GM12878 (cell line): ENCODE measurements at regions not wholly inside any gene's neighbourhood (a gene's known extent, or its start where the extent isn't known, plus 50 kb on each side); places are given as distances from the start of the nearest gene placed in this dataset.

Source experiments
- ATAC-seq: fragments of 200-7000 bp; cut with Tn5 transposase; 3 replicates; pipeline ENCODE4 v1.9.1; 2020; ENCODE audit warnings: mild to moderate bottlenecking, moderate library complexity
- BruUV-seq: library from RNA; stranded (reverse); fragments of 400-500 nt; replicated peaks from 2 replicates; lab custom pipeline; 2021; lab: Mats Ljungman, UMichigan
- CTCF ChIA-PET: fragments of 300-600 bp; sonication (Branson Sonifier 250); formaldehyde crosslinking; extraction: SDS; loops from one replicate; lab custom pipeline; 2021; ENCODE audit warnings: inconsistent platforms; lab: Yijun Ruan, JAX
- POLR2A ChIA-PET: fragments of 350-600 bp; formaldehyde crosslinking; extraction: SDS; loops from one replicate; lab custom pipeline; 2021; ENCODE audit warnings: inconsistent platforms; lab: Charles Lee
- RAD21 ChIA-PET: fragments of 300-600 bp; sonication (Branson Sonifier 250); formaldehyde crosslinking; loops from one replicate; lab custom pipeline; 2023; ENCODE audit warnings: antibody characterized with exemption; ENCODE audit not compliant: unreplicated experiment; lab: Charles Lee
- SMC1A ChIA-PET: fragments of 300-600 bp; sonication (Branson Sonifier 250); formaldehyde crosslinking; loops from one replicate; lab custom pipeline; 2023; ENCODE audit not compliant: unreplicated experiment, uncharacterized antibody; lab: Charles Lee
- DNase-seq: peaks from one replicate; pipeline ENCODE4 v3.0.0-alpha.2; 2011; ENCODE audit warnings: low read depth, low spot score
- FAIRE-seq: peaks from 3 replicates; lab custom pipeline; 2011; peaks lifted over from hg19 to GRCh38; lab: Jason Lieb, UNC
- H2AFZ ChIP-seq: 2 replicates; pipeline ENCODE4 v1.6.0; 2011; ENCODE audit warnings: low read depth, low read length, control low read depth; ENCODE audit not compliant: control insufficient read depth
- H3K27ac ChIP-seq: 2 replicates; pipeline ENCODE4 v1.5.1; 2011; ENCODE audit warnings: control low read depth; ENCODE audit not compliant: control insufficient read depth, insufficient read depth
- H3K27me3 ChIP-seq, 2 experiments: replicated peaks in 1 of 2; 2 replicates each; pipeline versions ENCODE4 v1.6.0 to v1.6.1; 2011; ENCODE audit warnings: low read length in 1 of 2; ENCODE audit not compliant: control insufficient read depth in 2 of 2, insufficient read depth in 2 of 2
- H3K36me3 ChIP-seq, 2 experiments: 2 replicates each; pipeline ENCODE4 v1.5.1; 2011; ENCODE audit warnings: low read length in 1 of 2; ENCODE audit not compliant: control insufficient read depth in 2 of 2, insufficient read depth in 2 of 2
- H3K4me1 ChIP-seq: 2 replicates; pipeline ENCODE4 v1.6.1; 2011; ENCODE audit warnings: mild to moderate bottlenecking, low read length, moderate library complexity, mixed read lengths; ENCODE audit not compliant: control insufficient read depth, insufficient read depth
- H3K4me2 ChIP-seq: 2 replicates; pipeline ENCODE4 v1.6.0; 2011; ENCODE audit warnings: control low read depth; ENCODE audit not compliant: control insufficient read depth, insufficient read depth
- H3K4me3 ChIP-seq: fragments of 200-600 bp; sonication (generic); 2 replicates; pipeline ENCODE4 v1.5.1; 2016
- H3K79me2 ChIP-seq: 2 replicates; pipeline ENCODE4 v1.6.0; 2011; ENCODE audit warnings: low read length; ENCODE audit not compliant: control insufficient read depth, insufficient read depth
- H3K9ac ChIP-seq: 2 replicates; pipeline ENCODE4 v1.8.0; 2011; ENCODE audit warnings: low read length, control low read depth, mixed read lengths; ENCODE audit not compliant: control insufficient read depth, insufficient read depth
- H3K9me3 ChIP-seq: replicated peaks from 3 replicates; pipeline ENCODE4 v1.5.1; 2011; ENCODE audit warnings: mild to moderate bottlenecking, low read length; ENCODE audit not compliant: control insufficient read depth, insufficient read depth
- H4K20me1 ChIP-seq: 2 replicates; pipeline ENCODE4 v1.6.0; 2011; ENCODE audit not compliant: control insufficient read depth, insufficient read depth
- ATF2 ChIP-seq: IDR thresholded peaks from 2 replicates; pipeline ENCODE4 v1.6.1; 2012; ENCODE audit warnings: low read length, inconsistent platforms
- BACH1 ChIP-seq: fragments of 450-650 bp; IDR thresholded peaks from 2 replicates; pipeline ENCODE4 v1.6.1; 2017; ENCODE audit warnings: mild to moderate bottlenecking, borderline replicate concordance
- MTA3 ChIP-seq: IDR thresholded peaks from 2 replicates; pipeline ENCODE4 v1.6.1; 2012; ENCODE audit warnings: low read length, inconsistent platforms, borderline replicate concordance
- PAX5 ChIP-seq: IDR thresholded peaks from 2 replicates; pipeline ENCODE4 v1.6.1; 2011; ENCODE audit warnings: low read depth, low read length, borderline replicate concordance
- RELB ChIP-seq: fragments of 450-650 bp; IDR thresholded peaks from 2 replicates; pipeline ENCODE4 v1.6.1; 2017; ENCODE audit warnings: low read depth, mild to moderate bottlenecking, moderate library complexity
- SRF ChIP-seq, 2 experiments: IDR thresholded peaks; 2 replicates each; pipeline ENCODE4 v1.6.1; 2011; ENCODE audit warnings: low read depth in 2 of 2, low read length in 2 of 2, mild to moderate bottlenecking in 1 of 2, moderate library complexity in 1 of 2
- TAF1 ChIP-seq: IDR thresholded peaks from 2 replicates; pipeline ENCODE4 v1.6.1; 2011; ENCODE audit warnings: mild to moderate bottlenecking, low read depth, low read length, borderline replicate concordance
- ZNF384 ChIP-seq: IDR thresholded peaks from 2 replicates; pipeline ENCODE4 v1.6.1; 2012; ENCODE audit warnings: low read depth, mild to moderate bottlenecking, low read length, improper control_type of control experiment, borderline replicate concordance
- WGBS: methylation state at CpG from one replicate; pipeline ENCODE4 v1.1.6; 2016; ENCODE audit warnings: low lambda C conversion rate; ENCODE audit not compliant: insufficient replicate concordance, insufficient coverage; ENCODE audit errors: missing lambda C conversion rate; 5-methylcytosine and 5-hydroxymethylcytosine counted together
- in situ Hi-C: fragments of 300-500 bp; cut with MboI; formaldehyde crosslinking; loops from 9 replicates; pipeline ENCODE4 v1.14.3; 2018; ENCODE audit warnings: mixed read lengths
- intact Hi-C: fragments of 100-400 bp; cut with micrococcal nuclease; formaldehyde crosslinking; loops from one replicate; pipeline ENCODE4 v1.14.2; 2022; ENCODE audit not compliant: unreplicated experiment
- TF ChIP-seq, protein P1 (sequence below): IDR thresholded peaks from 2 replicates; pipeline ENCODE4 v1.6.1; 2011; ENCODE audit warnings: mild to moderate bottlenecking, low read depth, low read length, moderate library complexity; ENCODE audit not compliant: insufficient replicate concordance
- TF ChIP-seq, protein P2 (sequence below): fragments of 450-650 bp; IDR thresholded peaks from 2 replicates; pipeline ENCODE4 v1.6.1; 2017; ENCODE audit warnings: mild to moderate bottlenecking, moderate library complexity

DNA sequence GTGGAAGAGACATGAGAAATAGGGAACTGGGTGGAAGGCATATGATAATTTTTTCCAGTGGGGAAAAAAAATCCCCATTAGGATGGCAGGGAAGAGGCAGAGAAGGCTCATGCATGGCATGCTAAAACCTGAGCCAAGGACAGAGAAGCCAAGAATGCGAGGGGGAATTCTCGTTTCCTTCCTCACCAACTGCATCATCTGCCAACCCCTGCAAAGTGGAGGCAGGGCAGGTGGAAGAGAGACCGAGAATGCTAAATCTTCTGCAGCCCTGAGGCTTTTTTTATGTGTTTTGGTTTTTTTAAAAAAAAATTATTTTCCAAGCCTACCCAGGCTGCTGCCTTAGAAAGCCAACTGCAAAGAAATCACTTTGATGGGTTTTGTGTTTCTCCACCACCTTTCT, 54.3 kb upstream of the CCDC174 start:
- in situ Hi-C loops, result no loop called here
- CTCF ChIA-PET, result no interaction called here
- DNase-seq (no peak), FAIRE-seq (no peak), ATAC-seq (no peak)
- TF ChIP-seq, protein P1, sequence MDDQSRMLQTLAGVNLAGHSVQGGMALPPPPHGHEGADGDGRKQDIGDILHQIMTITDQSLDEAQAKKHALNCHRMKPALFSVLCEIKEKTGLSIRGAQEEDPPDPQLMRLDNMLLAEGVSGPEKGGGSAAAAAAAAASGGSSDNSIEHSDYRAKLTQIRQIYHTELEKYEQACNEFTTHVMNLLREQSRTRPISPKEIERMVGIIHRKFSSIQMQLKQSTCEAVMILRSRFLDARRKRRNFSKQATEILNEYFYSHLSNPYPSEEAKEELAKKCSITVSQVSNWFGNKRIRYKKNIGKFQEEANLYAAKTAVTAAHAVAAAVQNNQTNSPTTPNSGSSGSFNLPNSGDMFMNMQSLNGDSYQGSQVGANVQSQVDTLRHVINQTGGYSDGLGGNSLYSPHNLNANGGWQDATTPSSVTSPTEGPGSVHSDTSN, result no peak
- TF ChIP-seq MTA3 (no peak), ZNF384 (no peak), PAX5 (no peak), SRF (IDR thresholded peaks at IDR 0.05; ENCODE audit: low read depth in 2 of 2, low read length in 2 of 2) (no peak), TAF1 (no peak), ATF2 (no peak), BACH1 (no peak), RELB (no peak)
- TF ChIP-seq, protein P2, sequence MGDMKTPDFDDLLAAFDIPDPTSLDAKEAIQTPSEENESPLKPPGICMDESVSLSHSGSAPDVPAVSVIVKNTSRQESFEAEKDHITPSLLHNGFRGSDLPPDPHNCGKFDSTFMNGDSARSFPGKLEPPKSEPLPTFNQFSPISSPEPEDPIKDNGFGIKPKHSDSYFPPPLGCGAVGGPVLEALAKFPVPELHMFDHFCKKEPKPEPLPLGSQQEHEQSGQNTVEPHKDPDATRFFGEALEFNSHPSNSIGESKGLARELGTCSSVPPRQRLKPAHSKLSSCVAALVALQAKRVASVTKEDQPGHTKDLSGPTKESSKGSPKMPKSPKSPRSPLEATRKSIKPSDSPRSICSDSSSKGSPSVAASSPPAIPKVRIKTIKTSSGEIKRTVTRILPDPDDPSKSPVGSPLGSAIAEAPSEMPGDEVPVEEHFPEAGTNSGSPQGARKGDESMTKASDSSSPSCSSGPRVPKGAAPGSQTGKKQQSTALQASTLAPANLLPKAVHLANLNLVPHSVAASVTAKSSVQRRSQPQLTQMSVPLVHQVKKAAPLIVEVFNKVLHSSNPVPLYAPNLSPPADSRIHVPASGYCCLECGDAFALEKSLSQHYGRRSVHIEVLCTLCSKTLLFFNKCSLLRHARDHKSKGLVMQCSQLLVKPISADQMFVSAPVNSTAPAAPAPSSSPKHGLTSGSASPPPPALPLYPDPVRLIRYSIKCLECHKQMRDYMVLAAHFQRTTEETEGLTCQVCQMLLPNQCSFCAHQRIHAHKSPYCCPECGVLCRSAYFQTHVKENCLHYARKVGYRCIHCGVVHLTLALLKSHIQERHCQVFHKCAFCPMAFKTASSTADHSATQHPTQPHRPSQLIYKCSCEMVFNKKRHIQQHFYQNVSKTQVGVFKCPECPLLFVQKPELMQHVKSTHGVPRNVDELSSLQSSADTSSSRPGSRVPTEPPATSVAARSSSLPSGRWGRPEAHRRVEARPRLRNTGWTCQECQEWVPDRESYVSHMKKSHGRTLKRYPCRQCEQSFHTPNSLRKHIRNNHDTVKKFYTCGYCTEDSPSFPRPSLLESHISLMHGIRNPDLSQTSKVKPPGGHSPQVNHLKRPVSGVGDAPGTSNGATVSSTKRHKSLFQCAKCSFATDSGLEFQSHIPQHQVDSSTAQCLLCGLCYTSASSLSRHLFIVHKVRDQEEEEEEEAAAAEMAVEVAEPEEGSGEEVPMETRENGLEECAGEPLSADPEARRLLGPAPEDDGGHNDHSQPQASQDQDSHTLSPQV, result no peak
- POLR2A ChIA-PET, result interaction anchor here (0.7 kb wide), 1 partner anchor 78 kb away, joined by 3 read pairs; no protein-coding TSS in a partner anchor
- Histone ChIP-seq H3K4me1 (no peaks in the 10 kb centered on the region), H3K79me2 (no peaks in the 10 kb centered on the region), H3K27me3 (peaks cover 2 to 10% of the 10 kb centered on the region in 2 experiments), H3K4me2 (no peak overlapping the region), H3K4me3 (no peak overlapping the region), H2AFZ (no peak overlapping the region), H3K36me3 (no peaks in the 10 kb centered on the region), H3K27ac (no peak overlapping the region), H3K9me3 (no peaks in the 10 kb centered on the region), H3K9ac (no peak overlapping the region), H4K20me1 (no peaks in the 10 kb centered on the region)
- SMC1A ChIA-PET, result no interaction called here
- RAD21 ChIA-PET, result no interaction called here
- no TSS peak for BruUV-seq
- 39% methylated on average over 3 of the region's 3 CpGs for WGBS
- intact Hi-C loops, result no loop called here
